Uterus (tissue), 2 donors: ENCODE measurements at regions not wholly inside any gene's neighbourhood (a gene's known extent, or its start where the extent isn't known, plus 50 kb on each side); places are given as distances from the start of the nearest gene placed in this dataset.

Source experiments
- CTCF ChIP-seq, 4 experiments: fragments of 200-600 bp in 2 of 4; fragments of 450-650 bp in 2 of 4; sonication (generic) in 2 of 4; IDR thresholded peaks; one replicate each; pipeline ENCODE4 v1.5.1; 2016 to 2019; ENCODE audit warnings: antibody characterized with exemption in 4 of 4, mild to moderate bottlenecking in 2 of 4, moderate library complexity in 1 of 4
- POLR2A ChIP-seq, 2 donors: fragments of 450-650 bp; IDR thresholded peaks; one replicate each; pipeline ENCODE4 v1.6.1; 2016; ENCODE audit warnings: antibody characterized with exemption in 2 of 2, mild to moderate bottlenecking in 1 of 2, moderate library complexity in 1 of 2

DNA sequence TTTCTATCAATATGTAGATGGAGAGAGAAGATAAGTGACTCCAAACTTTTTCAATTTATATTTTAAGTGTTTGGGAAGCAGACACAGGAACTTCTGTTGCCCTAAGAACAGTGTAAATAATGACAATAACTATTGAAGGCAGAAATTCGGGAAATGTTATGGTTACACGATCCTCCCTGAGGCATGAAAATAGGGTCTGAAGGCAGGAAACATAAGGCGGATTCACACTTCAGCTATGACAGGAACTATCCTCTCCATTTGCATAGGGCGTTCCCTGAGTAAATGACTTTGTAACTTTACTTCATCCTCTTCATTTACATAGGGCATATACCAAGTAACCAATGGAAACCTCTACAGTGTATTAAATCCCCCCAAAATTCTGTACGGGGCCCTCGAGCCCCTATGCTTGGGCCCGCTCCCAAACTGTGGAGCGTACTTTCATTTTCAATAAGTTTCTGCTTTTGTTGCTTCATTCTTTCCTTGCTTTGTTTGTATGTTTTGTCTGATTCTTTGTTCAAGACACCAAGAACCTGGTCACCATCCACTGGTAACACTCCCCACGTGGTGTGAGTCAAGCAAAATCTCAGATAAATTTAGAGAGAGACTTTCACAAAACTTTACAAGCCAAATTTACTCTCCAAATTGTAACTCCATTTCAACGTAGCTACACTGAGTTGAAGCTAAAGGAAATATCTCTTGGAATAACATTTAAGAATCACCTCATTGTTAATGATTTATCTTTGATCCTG is 2504.3 kb downstream of the ARAP2 start:
- TF ChIP-seq CTCF (IDR thresholded peaks at IDR 0.05) (no peak), POLR2A (IDR thresholded peaks at IDR 0.05) (no peak)
